ENCODE measurements at regions not wholly inside any gene's neighbourhood (a gene's known extent, or its start where the extent isn't known, plus 50 kb on each side); places are given as distances from the start of the nearest gene placed in this dataset.

DNA sequence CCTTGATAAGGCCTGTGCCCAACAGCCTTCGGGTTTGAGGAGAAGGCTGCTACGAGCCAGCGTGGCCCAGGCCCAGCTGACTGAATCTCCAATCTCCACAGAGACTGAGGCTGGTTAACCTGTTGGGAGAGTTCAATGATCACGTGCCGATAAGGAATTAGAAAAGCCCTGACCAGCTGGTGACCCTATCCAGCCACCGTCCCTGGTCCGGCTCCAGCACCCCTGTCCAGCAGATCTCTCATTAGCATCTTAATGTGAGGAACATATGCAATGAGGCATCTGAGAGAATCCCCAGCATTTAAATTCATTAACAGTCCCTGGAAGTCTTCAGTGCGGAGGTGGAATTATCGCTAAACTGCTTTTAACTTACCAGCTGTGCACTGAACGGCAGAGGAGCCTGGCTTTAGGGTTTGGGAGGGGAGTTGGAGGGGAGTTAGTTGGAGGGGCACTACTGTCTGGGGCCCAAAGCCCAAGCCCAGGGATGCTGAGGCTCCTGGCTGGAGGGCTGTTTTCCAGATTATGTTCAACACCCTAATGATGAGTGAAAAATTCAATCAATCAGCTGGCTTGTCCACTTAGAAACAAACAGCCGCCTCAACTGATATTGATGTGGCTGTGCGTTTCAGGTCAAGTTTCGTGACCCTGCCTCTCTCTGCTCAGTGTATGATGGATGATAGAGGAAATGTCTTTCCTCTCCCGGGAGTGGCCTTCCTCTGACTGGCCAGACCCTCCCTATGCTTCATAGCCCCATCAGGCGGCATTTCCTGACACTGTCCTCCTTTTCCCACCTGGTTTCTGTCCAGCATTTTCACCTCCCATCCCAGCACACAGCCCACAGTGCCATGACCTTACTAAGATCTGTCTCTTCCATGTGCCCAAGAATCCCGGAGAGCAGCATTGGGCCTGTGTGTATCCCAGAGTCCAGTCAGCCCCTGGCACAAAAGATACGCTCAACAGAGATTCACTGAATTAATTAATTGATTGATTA is 184.5 kb downstream of the CCT6B start:
- Histone ChIP-seq H3K27ac (no peak overlapping the region), H3K36me3 (no peaks in the 10 kb centered on the region), H3K9me3 (no peaks in the 10 kb centered on the region), H3K27me3 (peaks cover 7% of the 10 kb centered on the region), H3K4me1 (no peaks in the 10 kb centered on the region), H3K4me3 (no peak overlapping the region)
- no peak for ATAC-seq
- TF ChIP-seq CTCF (IDR thresholded peaks at IDR 0.05), result no peak
- DNase-seq, result no peak
- intact Hi-C loops (cut with DNase I), result no loop called here

DNA sequence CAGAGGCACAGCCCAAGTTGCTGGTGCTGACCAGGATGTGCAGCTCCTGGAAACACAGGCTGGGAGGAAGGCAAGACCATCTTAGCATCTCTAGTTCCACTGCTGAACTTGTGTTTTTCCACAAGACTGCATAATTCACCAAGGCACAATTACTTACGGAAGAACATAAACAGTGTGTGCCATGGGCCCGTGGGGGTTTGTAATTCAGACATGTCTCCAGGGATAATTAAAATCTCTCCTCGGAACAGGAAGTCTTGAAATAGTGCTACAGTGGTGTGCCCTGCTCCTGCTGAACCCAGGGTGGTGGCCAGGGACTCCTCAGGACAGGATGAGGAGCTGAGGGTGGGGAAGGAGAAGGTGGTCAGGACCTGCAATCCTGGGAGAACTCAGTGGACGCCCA is 188.2 kb downstream of the CCT6B start:
- H3K36me3 ChIP-seq, result no peaks in the 10 kb centered on the region
- no peak overlapping the region for H3K4me3 ChIP-seq
- intact Hi-C loops (cut with DNase I), result no loop called here
- H3K27ac ChIP-seq, result no peak overlapping the region
- no peak for TF ChIP-seq CTCF (IDR thresholded peaks at IDR 0.05)
- no peak for ATAC-seq
- H3K4me1 ChIP-seq, result no peaks in the 10 kb centered on the region
- no peaks in the 10 kb centered on the region for H3K9me3 ChIP-seq
- no peak for DNase-seq
- peaks cover 7% of the 10 kb centered on the region for H3K27me3 ChIP-seq

- no peak overlapping the region for H3K4me3 ChIP-seq
- intact Hi-C loops (cut with DNase I), result no loop called here
- peaks cover 6% of the 10 kb centered on the region for H3K27me3 ChIP-seq
- no peaks in the 10 kb centered on the region for H3K4me1 ChIP-seq
- ATAC-seq (no peak), DNase-seq (no peak)
- H3K27ac ChIP-seq, result no peak overlapping the region
- H3K9me3 ChIP-seq, result no peaks in the 10 kb centered on the region
- no peak for TF ChIP-seq CTCF (IDR thresholded peaks at IDR 0.05)
- H3K36me3 ChIP-seq, result no peaks in the 10 kb centered on the region
Observed at GRCh38 chr17:34771891-34772290, 189.4 kb downstream of the CCT6B start.

DNA sequence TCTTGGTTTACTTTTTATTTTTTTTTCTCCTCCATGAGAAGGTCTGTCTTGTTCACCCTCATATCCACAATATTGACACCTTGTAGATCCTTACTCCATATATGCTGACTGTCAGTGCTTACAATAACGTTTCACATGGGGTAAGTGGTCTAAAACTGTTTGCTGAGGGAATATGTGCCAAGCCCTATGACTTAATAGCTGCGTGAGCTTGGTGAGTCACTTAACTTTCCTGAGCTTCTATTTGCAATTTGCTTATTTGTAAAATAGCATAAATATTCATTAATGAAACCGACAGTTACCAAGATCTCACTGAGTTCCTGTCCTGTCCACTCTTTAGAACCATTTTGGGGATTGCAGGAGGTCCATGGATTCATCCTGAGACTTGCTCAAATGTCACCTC is 190.7 kb downstream of the CCT6B start:
- Histone ChIP-seq H3K27me3 (no peaks in the 10 kb centered on the region), H3K27ac (no peak overlapping the region), H3K36me3 (no peaks in the 10 kb centered on the region), H3K4me3 (no peak overlapping the region), H3K9me3 (no peaks in the 10 kb centered on the region), H3K4me1 (no peaks in the 10 kb centered on the region)
- intact Hi-C loops (cut with DNase I), result no loop called here
- no peak for TF ChIP-seq CTCF (IDR thresholded peaks at IDR 0.05)
- no peak for ATAC-seq
- DNase-seq, result no peak

GRCh38 chr17:34769899-34770298 is 190.5 kb downstream of the TMEM132E start:
- Histone ChIP-seq H3K27ac (no peak overlapping the region), H3K4me1 (no peaks in the 10 kb centered on the region), H3K36me3 (no peaks in the 10 kb centered on the region), H3K9me3 (no peaks in the 10 kb centered on the region), H3K4me3 (no peak overlapping the region), H3K27me3 (no peaks in the 10 kb centered on the region)
- DNase-seq (no peak), ATAC-seq (no peak)
- no peak for TF ChIP-seq CTCF (IDR thresholded peaks at IDR 0.05)
- intact Hi-C loops (cut with DNase I), result no loop called here

Data from upper lobe of right lung (tissue), 1 donor.